IMR-90 (cell line): ENCODE measurements at regions not wholly inside any gene's neighbourhood (a gene's known extent, or its start where the extent isn't known, plus 50 kb on each side); places are given as distances from the start of the nearest gene placed in this dataset.

Experiments used
- CHD1 ChIP-seq: IDR thresholded peaks from 2 replicates; pipeline ENCODE4 v1.6.1; 2012; ENCODE audit warnings: low read depth, low read length, improper control_type of control experiment
- POLR2A ChIP-seq: IDR thresholded peaks from 2 replicates; pipeline ENCODE4 v1.6.1; 2012; ENCODE audit warnings: mild to moderate bottlenecking, low read depth, low read length
- RAD21 ChIP-seq: IDR thresholded peaks from 2 replicates; pipeline ENCODE4 v1.6.1; 2012; ENCODE audit warnings: low read length, improper control_type of control experiment
- RCOR1 ChIP-seq: IDR thresholded peaks from 2 replicates; pipeline ENCODE4 v1.6.1; 2012; ENCODE audit warnings: mild to moderate bottlenecking, low read length, improper control_type of control experiment; ENCODE audit not compliant: insufficient replicate concordance
- SMC3 ChIP-seq: fragments of 150-350 bp; IDR thresholded peaks from 2 replicates; pipeline ENCODE4 v1.6.1; 2016; ENCODE audit warnings: low read depth, mild to moderate bottlenecking, antibody characterized with exemption, low read length, moderate library complexity
- TF ChIP-seq, protein P1 (sequence below): fragments of 150-350 bp; IDR thresholded peaks from 2 replicates; pipeline ENCODE4 v1.6.1; 2017; ENCODE audit warnings: mild to moderate bottlenecking, antibody characterized with exemption, low read length, low read depth
- TF ChIP-seq, protein P2 (sequence below): conservative IDR thresholded peaks from 2 replicates; pipeline ENCODE4 v1.5.1; 2012; ENCODE audit warnings: mild to moderate bottlenecking, low read depth, low read length, improper control_type of control experiment

DNA sequence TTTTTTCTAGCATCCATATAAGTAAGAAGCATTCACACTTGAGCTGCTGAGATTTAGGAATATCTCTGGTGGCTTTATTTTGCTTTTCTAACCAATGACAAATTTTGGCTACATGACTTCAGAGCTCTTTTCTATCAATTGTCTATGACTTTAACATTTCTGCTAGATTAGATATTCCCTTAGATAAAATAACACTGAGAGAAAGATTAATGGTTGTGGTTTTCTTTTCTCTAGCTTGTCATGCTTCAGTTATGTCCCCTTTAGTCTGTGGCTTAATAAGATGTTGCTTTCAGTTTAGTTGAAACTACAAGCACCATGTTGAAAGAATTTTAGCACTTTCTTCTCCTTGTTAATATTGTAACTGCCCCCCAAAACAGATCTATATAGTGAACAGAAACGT is 665.6 kb upstream of the CCDC54 start:
- TF ChIP-seq SMC3 (no peak), CHD1 (no peak), RCOR1 (no peak), POLR2A (no peak), RAD21 (no peak)
- TF ChIP-seq, protein P1, sequence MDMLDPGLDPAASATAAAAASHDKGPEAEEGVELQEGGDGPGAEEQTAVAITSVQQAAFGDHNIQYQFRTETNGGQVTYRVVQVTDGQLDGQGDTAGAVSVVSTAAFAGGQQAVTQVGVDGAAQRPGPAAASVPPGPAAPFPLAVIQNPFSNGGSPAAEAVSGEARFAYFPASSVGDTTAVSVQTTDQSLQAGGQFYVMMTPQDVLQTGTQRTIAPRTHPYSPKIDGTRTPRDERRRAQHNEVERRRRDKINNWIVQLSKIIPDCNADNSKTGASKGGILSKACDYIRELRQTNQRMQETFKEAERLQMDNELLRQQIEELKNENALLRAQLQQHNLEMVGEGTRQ: no peak
- TF ChIP-seq, protein P2, sequence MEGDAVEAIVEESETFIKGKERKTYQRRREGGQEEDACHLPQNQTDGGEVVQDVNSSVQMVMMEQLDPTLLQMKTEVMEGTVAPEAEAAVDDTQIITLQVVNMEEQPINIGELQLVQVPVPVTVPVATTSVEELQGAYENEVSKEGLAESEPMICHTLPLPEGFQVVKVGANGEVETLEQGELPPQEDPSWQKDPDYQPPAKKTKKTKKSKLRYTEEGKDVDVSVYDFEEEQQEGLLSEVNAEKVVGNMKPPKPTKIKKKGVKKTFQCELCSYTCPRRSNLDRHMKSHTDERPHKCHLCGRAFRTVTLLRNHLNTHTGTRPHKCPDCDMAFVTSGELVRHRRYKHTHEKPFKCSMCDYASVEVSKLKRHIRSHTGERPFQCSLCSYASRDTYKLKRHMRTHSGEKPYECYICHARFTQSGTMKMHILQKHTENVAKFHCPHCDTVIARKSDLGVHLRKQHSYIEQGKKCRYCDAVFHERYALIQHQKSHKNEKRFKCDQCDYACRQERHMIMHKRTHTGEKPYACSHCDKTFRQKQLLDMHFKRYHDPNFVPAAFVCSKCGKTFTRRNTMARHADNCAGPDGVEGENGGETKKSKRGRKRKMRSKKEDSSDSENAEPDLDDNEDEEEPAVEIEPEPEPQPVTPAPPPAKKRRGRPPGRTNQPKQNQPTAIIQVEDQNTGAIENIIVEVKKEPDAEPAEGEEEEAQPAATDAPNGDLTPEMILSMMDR: no peak
